Activated B cell treated with CpG ODN at 0.5 μM for 24 hours (primary cell): ENCODE measurements at regions not wholly inside any gene's neighbourhood (a gene's known extent, or its start where the extent isn't known, plus 50 kb on each side); places are given as distances from the start of the nearest gene placed in this dataset.
"Not testable (repeated sequence)": the region's sequence is repeated elsewhere in the genome, so short reads cannot be mapped to it uniquely, and the experiment has no call there.

Source experiments
- ATAC-seq: fragments of 200-7000 bp; cut with Tn5 transposase; one replicate; pipeline ENCODE4 v1.10.0; 2021; ENCODE audit warnings: low read depth, mild to moderate bottlenecking, moderate library complexity
- CTCF ChIA-PET: fragments of 350-600 bp; sonication (Branson Sonifier 250); formaldehyde crosslinking; loops from one replicate; lab custom pipeline; 2021; ENCODE audit warnings: antibody characterized with exemption; lab: Charles Lee
- POLR2A ChIA-PET: fragments of 350-600 bp; sonication (Branson Sonifier 250); formaldehyde crosslinking; loops from one replicate; lab custom pipeline; 2021; ENCODE audit warnings: antibody characterized with exemption; lab: Charles Lee
- DNase-seq: peaks from one replicate; pipeline ENCODE4 v3.0.0; 2022
- H3K27ac Mint-ChIP-seq: one replicate; pipeline ENCODE4 v1.8.0; 2020; ENCODE audit warnings: mixed read lengths
- H3K27me3 Mint-ChIP-seq: one replicate; pipeline ENCODE4 v1.8.0; 2021; ENCODE audit warnings: mixed read lengths
- H3K36me3 Mint-ChIP-seq: one replicate; pipeline ENCODE4 v1.8.0; 2021; ENCODE audit warnings: low read depth, mixed read lengths
- H3K4me1 Mint-ChIP-seq: one replicate; pipeline ENCODE4 v1.8.0; 2021; ENCODE audit warnings: mixed read lengths
- H3K4me3 Mint-ChIP-seq: one replicate; pipeline ENCODE4 v1.8.0; 2020; ENCODE audit warnings: mild to moderate bottlenecking, mixed read lengths
- H3K9me3 Mint-ChIP-seq: one replicate; pipeline ENCODE4 v1.8.0; 2020; ENCODE audit warnings: mixed read lengths
- CTCF ChIP-seq: fragments of 200-600 bp; IDR thresholded peaks from one replicate; pipeline ENCODE4 v1.8.0; 2022; ENCODE audit warnings: antibody characterized with exemption, mild to moderate bottlenecking
- intact Hi-C: fragments of 100-400 bp; cut with micrococcal nuclease; formaldehyde crosslinking; loops from one replicate; pipeline ENCODE4 v1.15.1; 2024

GRCh38 chr4:24364852-24365251 is 219.5 kb downstream of the DHX15 start:
- Mint-ChIP-seq H3K27me3 (no peaks in the 10 kb centered on the region), H3K4me1 (no peaks in the 10 kb centered on the region), H3K36me3 (no peaks in the 10 kb centered on the region), H3K27ac (no peak overlapping the region), H3K4me3 (no peak overlapping the region), H3K9me3 (no peaks in the 10 kb centered on the region)
- intact Hi-C loops = no loop called here
- ATAC-seq = no peak
- no peak for TF ChIP-seq CTCF
- DNase-seq = no peak
- POLR2A ChIA-PET = no interaction called here
- CTCF ChIA-PET = no interaction called here

GRCh38 chr4:24364249-24364648 is 220.1 kb downstream of the DHX15 start:
- DNase-seq = no peak
- Mint-ChIP-seq H3K27me3 (no peaks in the 10 kb centered on the region), H3K36me3 (no peaks in the 10 kb centered on the region), H3K9me3 (no peaks in the 10 kb centered on the region), H3K4me3 (no peak overlapping the region), H3K4me1 (no peaks in the 10 kb centered on the region), H3K27ac (no peak overlapping the region)
- POLR2A ChIA-PET = no interaction called here
- ATAC-seq = no peak
- intact Hi-C loops = no loop called here
- no peak for TF ChIP-seq CTCF
- CTCF ChIA-PET = no interaction called here

- CTCF ChIA-PET = no interaction called here
- no peak for ATAC-seq
- no peak overlapping the region for H3K4me3 Mint-ChIP-seq
- H3K4me1 Mint-ChIP-seq = no peaks in the 10 kb centered on the region
- POLR2A ChIA-PET = no interaction called here
- H3K9me3 Mint-ChIP-seq = no peaks in the 10 kb centered on the region
- no peak overlapping the region for H3K27ac Mint-ChIP-seq
- DNase-seq = no peak
- no peak for TF ChIP-seq CTCF
- no peaks in the 10 kb centered on the region for H3K36me3 Mint-ChIP-seq
- no peaks in the 10 kb centered on the region for H3K27me3 Mint-ChIP-seq
- intact Hi-C loops = no loop called here
Measured at GRCh38 chr4:24363751-24364150, 220.6 kb downstream of the DHX15 start.

- peaks cover 2% of the 10 kb centered on the region for H3K27me3 Mint-ChIP-seq
- no peak for ATAC-seq
- no peaks in the 10 kb centered on the region for H3K4me1 Mint-ChIP-seq
- DNase-seq = no peak
- H3K4me3 Mint-ChIP-seq = no peak overlapping the region
- H3K27ac Mint-ChIP-seq = no peak overlapping the region
- TF ChIP-seq CTCF = no peak
- no peaks in the 10 kb centered on the region for H3K9me3 Mint-ChIP-seq
- POLR2A ChIA-PET = no interaction called here
- CTCF ChIA-PET = no interaction called here
- H3K36me3 Mint-ChIP-seq = no peaks in the 10 kb centered on the region
- intact Hi-C loops = no loop called here
Measured at GRCh38 chr4:24352112-24352511, 232.2 kb downstream of the DHX15 start.

- DNase-seq, H3K4me3 Mint-ChIP-seq, H3K27me3 Mint-ChIP-seq, intact Hi-C loops, H3K27ac Mint-ChIP-seq, H3K36me3 Mint-ChIP-seq, H3K4me1 Mint-ChIP-seq, CTCF ChIA-PET, ATAC-seq, H3K9me3 Mint-ChIP-seq, POLR2A ChIA-PET: not testable (repeated sequence)
Measured at GRCh38 chr4:24349168-24349996, 235.0 kb downstream of the DHX15 start.
